Anterior cingulate cortex (tissue), 58 donors: ENCODE measurements at regions not wholly inside any gene's neighbourhood (a gene's known extent, or its start where the extent isn't known, plus 50 kb on each side); places are given as distances from the start of the nearest gene placed in this dataset.
A peak's percentile ranks its signal among the peaks of the same experiment; 100 is the strongest.
"Not testable (repeated sequence)": the region's sequence is repeated elsewhere in the genome, so short reads cannot be mapped to it uniquely, and the experiment has no call there.

Source experiments
- DNase-seq, 58 donors: peaks; one replicate each; lab custom pipeline; 2025; lab: John Stamatoyannopoulos, UW

GRCh38 chr7:405489-406211 lies 114.0 kb downstream of the PDGFA start:
- no peak for DNase-seq

GRCh38 chr7:407721-408539 lies 111.7 kb downstream of the PDGFA start:
- DNase-seq, result no peak

GRCh38 chr7:408751-409311 lies 110.8 kb downstream of the PDGFA start:
- no peak for DNase-seq

- DNase-seq, result no peak
Measured at GRCh38 chr7:409339-410281, 110.0 kb downstream of the PDGFA start.

GRCh38 chr7:410395-410910 lies 109.2 kb downstream of the PDGFA start:
- DNase-seq, result no peak

- not testable (repeated sequence) for DNase-seq
Measured at GRCh38 chr7:411116-411515, 108.5 kb downstream of the PDGFA start.

GRCh38 chr7:411677-412312 lies 107.9 kb downstream of the PDGFA start:
- DNase-seq, result no peak

GRCh38 chr7:412313-412710 lies 107.3 kb downstream of the PDGFA start:
- no peak for DNase-seq

GRCh38 chr7:414681-415560 lies 104.7 kb downstream of the PDGFA start:
- no peak for DNase-seq

- DNase-seq, result no peak
Measured at GRCh38 chr7:415646-416525, 103.8 kb downstream of the PDGFA start.

- DNase-seq, result no peak
Measured at GRCh38 chr7:416761-417624, 102.7 kb downstream of the PDGFA start.

GRCh38 chr7:417625-417889 lies 102.1 kb downstream of the PDGFA start:
- DNase-seq, result no peak

- no peak for DNase-seq
Measured at GRCh38 chr7:417973-418601, 101.6 kb downstream of the PDGFA start.

GRCh38 chr7:418636-419280 lies 100.9 kb downstream of the PDGFA start:
- peak in 45 of 58 donors; percentile 18 to 82 (median 48) for DNase-seq

GRCh38 chr7:420142-421093 lies 99.2 kb downstream of the PDGFA start:
- DNase-seq, result no peak
